Suprapubic skin (tissue), 4 donors: ENCODE measurements at regions not wholly inside any gene's neighbourhood (a gene's known extent, or its start where the extent isn't known, plus 50 kb on each side); places are given as distances from the start of the nearest gene placed in this dataset.
"Not testable (repeated sequence)": the region's sequence is repeated elsewhere in the genome, so short reads cannot be mapped to it uniquely, and the experiment has no call there.

Experiments used
- CTCF ChIP-seq, 2 donors: fragments of 200-600 bp in 1 of 2; fragments of 450-650 bp in 1 of 2; sonication (generic) in 1 of 2; IDR thresholded peaks; one replicate each; pipeline ENCODE4 v1.5.1; 2016 to 2019; ENCODE audit warnings: antibody characterized with exemption in 2 of 2, mild to moderate bottlenecking in 1 of 2, moderate library complexity in 1 of 2
- EP300 ChIP-seq: sonication (generic); formaldehyde crosslinking; IDR thresholded peaks from one replicate; pipeline ENCODE4 v1.6.1; 2017; ENCODE audit warnings: antibody characterized with exemption
- POLR2A ChIP-seq, 2 donors: fragments of 450-650 bp; IDR thresholded peaks; one replicate each; pipeline ENCODE4 v1.6.1; 2017; ENCODE audit warnings: antibody characterized with exemption in 2 of 2, mild to moderate bottlenecking in 2 of 2, moderate library complexity in 2 of 2
- POLR2AphosphoS5 ChIP-seq, 3 donors: sonication (generic); formaldehyde crosslinking; IDR thresholded peaks; one replicate each; pipeline ENCODE4 v1.6.1; 2017; ENCODE audit warnings: antibody characterized with exemption in 3 of 3

DNA sequence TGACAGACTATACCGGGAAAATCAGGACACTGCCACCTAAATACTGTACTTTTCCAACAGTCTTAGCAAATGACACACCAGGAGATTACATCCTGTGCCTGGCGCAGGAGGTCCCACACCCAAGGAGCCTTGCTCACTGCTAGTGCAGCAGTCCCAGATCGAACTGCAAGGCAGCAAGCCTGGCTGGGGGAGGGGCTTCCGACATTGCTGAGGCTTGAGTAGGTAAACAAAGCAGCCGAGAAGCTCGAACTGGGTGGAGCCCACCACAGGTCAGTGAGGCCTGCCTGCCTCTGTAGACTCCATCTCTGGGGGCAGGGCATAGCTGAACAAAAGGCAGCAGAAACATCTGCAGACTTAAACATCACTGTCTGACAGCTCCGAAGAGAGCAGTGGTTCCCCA is 1360.0 kb downstream of the UQCRFS1 start:
- TF ChIP-seq CTCF (IDR thresholded peaks at IDR 0.05); POLR2A (IDR thresholded peaks at IDR 0.05); POLR2AphosphoS5 (IDR thresholded peaks at IDR 0.05); EP300: not testable (repeated sequence)
